GM19455 (cell line): ENCODE measurements at regions not wholly inside any gene's neighbourhood (a gene's known extent, or its start where the extent isn't known, plus 50 kb on each side); places are given as distances from the start of the nearest gene placed in this dataset.
"Not testable (repeated sequence)": the region's sequence is repeated elsewhere in the genome, so short reads cannot be mapped to it uniquely, and the experiment has no call there.

ENCODE experiments used
- ATAC-seq: cut with Tn5 transposase; IDR thresholded peaks from one replicate; pipeline ENCODE4 v1.9.1; 2021; ENCODE audit not compliant: unreplicated experiment

GRCh38 chr2:7867867-7868266 lies 814.0 kb upstream of the ID2 start:
- no peak for ATAC-seq

DNA sequence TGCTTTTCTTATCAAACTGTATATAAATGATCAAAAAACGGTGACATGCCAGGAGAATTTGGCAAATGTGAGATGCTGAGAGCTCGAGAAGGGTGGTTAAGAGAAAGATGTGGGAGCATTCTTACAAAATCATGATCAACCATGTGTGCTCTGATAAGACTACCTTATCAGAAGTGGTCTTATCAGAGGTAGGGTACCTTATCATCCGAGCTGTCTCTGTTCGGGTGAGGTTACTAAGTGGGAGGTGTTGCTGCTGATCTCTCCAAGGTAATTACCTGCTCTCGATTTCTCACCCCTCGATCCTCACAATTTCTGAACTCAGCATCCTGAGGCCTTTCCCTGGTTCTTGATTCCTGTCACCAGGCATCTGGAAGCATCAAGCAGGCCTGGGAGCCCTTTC lies 813.0 kb upstream of the ID2 start:
- ATAC-seq, result no peak

DNA sequence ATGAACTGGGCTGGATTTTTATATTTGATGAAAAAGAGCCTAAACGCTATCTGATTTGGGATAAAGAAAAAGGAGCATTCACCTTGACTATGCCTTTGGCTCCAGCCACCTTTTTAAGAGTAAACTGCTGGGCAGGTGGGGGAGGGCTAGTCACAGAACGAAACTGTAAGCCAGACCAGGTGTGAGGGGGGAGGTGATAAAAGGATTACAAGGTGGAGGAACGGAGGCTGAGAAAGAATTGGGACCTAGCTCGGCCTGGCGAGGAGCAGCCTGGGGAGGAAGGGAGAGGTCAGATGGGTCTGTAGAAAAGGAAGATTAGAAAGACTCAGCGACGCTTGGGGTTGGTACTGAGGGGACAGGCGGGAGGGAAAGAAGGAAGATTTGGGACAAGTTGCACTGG lies 805.4 kb upstream of the ID2 start:
- ATAC-seq, result not testable (repeated sequence)

DNA sequence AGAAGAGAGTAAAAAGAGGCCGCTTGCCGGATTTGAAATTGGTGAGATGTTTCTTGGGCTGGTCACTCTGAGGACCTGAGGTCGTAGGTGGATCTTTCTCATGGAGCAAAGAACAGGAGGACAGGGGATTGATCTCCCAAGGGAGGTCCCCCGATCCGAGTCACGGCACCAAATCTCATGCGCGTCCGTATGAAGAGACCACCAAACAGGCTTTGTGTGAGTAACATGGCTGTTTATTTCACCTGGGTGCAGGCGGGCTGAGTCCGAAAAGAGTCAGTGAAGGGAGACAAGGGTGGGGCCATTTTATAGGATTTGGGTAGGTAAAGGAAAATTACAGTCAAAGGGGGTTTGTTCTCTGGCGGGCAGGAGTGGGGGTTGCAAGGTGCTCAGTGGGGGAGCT lies 803.6 kb upstream of the ID2 start:
- not testable (repeated sequence) for ATAC-seq

DNA sequence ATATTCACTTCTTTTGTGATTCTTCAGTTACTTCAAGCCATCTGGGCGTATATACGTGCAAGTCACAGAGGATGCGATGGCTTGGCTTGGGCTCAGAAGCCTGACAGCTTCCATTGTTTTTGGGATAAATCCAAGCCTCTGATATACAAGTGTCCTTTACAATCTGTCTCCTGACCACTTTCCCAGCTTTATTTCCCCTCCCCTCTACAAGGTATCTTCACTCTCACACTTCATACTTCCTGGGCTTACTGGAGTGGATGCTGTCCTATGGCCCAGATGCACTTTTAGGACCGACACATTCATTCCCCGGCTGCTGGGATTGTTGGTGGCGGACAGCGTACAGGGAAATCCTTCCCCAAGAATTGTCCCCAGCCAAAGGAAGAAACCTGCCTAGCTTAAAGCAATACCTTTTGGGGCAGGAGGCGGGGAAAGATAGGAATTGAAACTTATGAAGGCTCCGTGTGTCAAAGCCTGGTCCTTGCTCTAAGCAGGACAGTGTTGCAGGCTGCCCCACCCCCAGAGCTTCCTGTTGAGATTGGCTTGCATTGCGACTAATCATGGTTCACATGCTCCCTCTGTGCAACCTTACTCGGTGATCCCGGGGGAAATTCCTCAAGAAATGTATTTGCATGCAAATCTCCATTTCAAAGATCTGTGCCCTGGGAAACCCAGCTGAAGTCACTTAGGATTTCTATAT lies 802.9 kb upstream of the ID2 start:
- no peak for ATAC-seq

- ATAC-seq, result no peak
Observed at GRCh38 chr2:7879483-7879835, 802.4 kb upstream of the ID2 start.

DNA sequence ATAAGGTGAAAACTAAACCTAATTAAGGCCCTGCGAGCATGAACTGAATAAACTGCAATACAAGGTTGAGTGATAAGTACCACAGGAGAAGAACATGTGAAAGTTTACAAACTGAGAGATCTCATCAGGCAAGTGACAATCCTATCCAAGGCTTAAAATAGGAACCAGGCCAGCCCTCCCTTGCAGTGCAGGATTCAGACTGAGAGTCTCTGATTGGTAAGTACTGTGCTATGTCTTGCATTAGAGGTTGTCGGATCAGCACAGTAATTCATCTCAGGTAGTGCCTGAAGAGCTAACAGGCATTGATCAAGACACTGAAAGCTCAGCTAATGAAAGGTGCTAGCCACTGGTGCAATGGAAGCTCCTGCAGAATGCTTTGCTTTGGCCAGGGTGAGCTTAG lies 801.7 kb upstream of the ID2 start:
- ATAC-seq, result no peak

- no peak for ATAC-seq
Observed at GRCh38 chr2:7880566-7880965, 801.3 kb upstream of the ID2 start.

- ATAC-seq, result no peak
Observed at GRCh38 chr2:7881063-7881462, 800.8 kb upstream of the ID2 start.

DNA sequence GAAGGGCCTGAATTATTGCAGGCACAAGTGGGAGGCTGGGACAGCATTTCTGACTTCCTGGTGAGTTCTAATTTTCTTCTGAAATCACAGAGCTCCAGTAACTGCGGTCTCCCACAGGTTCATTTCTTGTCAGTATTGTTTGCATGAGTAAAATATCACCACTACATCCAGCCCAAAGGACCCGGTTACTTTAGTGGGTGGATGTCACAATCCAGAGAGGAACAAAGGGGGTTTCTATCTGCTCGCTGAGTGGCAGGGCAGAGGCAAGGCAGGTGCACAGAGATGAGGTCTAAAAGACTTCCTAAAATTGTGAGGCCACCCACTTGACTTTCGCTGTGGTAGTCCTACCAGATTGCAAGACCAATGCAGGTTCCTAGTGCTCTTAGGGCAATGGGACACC lies 800.4 kb upstream of the ID2 start:
- ATAC-seq, result no peak

- ATAC-seq, result no peak
Observed at GRCh38 chr2:7882296-7882695, 799.6 kb upstream of the ID2 start.

DNA sequence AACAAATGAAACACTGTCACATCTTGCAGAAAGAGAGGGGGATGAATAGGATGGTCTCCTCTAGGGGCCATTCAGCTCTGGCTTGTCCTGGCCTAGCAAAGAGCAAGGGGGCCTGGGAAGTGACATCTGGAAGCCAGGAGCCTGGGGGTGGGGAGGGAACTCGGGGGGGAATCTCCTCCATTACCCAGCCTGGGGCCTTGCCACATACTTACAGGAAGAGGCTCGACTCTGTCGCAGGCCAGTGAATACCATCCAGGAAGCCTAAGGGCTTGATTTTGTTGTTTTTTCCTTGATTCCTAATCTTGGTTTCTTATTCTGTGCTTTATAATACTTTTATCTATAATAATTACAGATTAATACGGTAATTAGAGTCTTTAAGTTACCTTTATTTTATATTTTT lies 797.5 kb upstream of the ID2 start:
- no peak for ATAC-seq

- no peak for ATAC-seq
Observed at GRCh38 chr2:7886666-7887065, 795.2 kb upstream of the ID2 start.

GRCh38 chr2:7887441-7887840 lies 794.4 kb upstream of the ID2 start:
- no peak for ATAC-seq

GRCh38 chr2:7888876-7889275 lies 793.0 kb upstream of the ID2 start:
- no peak for ATAC-seq

GRCh38 chr2:7891312-7891711 lies 790.5 kb upstream of the ID2 start:
- no peak for ATAC-seq

DNA sequence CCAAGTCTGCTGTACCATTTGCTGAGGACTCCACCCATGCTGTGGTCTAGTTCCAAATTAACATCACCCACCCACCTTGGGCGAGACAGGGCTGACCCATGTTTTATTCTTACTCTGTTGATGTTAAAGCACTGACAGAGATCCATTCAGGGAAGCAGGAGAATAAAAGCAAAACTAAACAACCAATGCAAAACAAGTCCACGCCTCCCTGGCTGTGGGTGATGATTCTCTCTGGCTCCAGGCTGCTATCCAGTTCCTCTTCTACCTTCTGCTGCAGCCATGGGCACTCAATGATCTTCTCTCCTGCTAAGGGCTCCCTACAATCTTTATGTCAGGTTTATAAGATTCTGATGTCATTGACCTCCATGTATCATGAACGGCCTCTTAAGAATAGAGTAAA lies 786.6 kb upstream of the ID2 start:
- no peak for ATAC-seq

DNA sequence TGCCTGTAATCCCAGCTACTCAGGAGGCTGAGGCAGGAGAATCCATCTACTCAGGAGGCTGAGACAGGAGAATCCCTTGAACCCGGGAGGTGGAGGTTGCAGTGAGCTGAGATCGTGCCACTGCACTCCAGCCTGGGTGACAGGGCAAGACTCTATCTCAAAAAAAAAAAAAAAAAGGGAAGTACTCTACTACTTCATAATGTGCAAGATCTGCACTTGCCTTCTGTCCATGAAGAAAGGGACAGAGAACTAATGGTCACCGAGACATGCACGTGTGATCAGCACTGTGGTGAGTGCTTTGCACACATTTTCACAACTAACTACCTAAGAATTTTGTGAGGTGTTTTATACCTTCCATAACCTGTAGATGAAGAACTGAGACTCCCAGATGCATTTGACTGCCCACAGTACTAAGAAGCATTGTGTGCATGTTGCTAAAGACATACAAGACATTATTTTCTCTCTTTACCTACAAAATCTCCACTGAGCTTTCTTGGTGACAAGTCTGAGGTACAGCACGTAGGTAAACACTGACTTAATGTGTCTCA lies 784.8 kb upstream of the ID2 start:
- no peak for ATAC-seq

- no peak for ATAC-seq
Observed at GRCh38 chr2:7899241-7899640, 782.6 kb upstream of the ID2 start.

GRCh38 chr2:7899923-7900322 lies 781.9 kb upstream of the ID2 start:
- ATAC-seq, result no peak

GRCh38 chr2:7900593-7900992 lies 781.3 kb upstream of the ID2 start:
- ATAC-seq, result no peak

- ATAC-seq, result no peak
Observed at GRCh38 chr2:7902251-7902765, 779.5 kb upstream of the ID2 start.

DNA sequence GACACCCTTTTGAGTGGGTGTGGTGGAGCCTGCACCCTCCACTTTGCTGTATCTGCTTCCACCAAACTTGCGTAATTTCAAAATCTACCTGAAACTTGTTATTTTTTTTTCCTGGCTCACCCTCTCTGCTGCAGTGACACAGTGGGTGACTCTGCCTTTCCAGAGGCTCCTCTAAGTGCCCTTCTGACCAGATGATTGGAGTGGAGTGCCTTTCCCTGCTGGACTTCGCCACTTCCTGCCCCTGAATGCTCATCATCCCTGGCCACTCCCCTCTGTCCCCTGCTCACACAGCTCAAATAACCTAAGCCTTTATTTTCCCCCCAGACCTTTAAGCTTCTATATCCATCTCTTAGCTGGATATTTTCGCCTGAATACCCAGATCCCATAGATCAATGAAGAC lies 777.5 kb upstream of the ID2 start:
- no peak for ATAC-seq
